GM23248 (cell line): ENCODE measurements at regions not wholly inside any gene's neighbourhood (a gene's known extent, or its start where the extent isn't known, plus 50 kb on each side); places are given as distances from the start of the nearest gene placed in this dataset.

Source experiments
- EZH2 ChIP-seq: fragments of 200-600 bp; sonication (generic); IDR thresholded peaks from 2 replicates; pipeline ENCODE4 v1.6.1; 2018; ENCODE audit warnings: antibody characterized with exemption, mild to moderate bottlenecking; ENCODE audit not compliant: insufficient read depth, poor library complexity, severe bottlenecking
- EZH2phosphoT487 ChIP-seq: fragments of 200-600 bp; sonication (generic); IDR thresholded peaks from 2 replicates; pipeline ENCODE4 v1.6.1; 2018; ENCODE audit warnings: antibody characterized with exemption, moderate library complexity, mild to moderate bottlenecking, low read depth; ENCODE audit not compliant: insufficient read depth

DNA sequence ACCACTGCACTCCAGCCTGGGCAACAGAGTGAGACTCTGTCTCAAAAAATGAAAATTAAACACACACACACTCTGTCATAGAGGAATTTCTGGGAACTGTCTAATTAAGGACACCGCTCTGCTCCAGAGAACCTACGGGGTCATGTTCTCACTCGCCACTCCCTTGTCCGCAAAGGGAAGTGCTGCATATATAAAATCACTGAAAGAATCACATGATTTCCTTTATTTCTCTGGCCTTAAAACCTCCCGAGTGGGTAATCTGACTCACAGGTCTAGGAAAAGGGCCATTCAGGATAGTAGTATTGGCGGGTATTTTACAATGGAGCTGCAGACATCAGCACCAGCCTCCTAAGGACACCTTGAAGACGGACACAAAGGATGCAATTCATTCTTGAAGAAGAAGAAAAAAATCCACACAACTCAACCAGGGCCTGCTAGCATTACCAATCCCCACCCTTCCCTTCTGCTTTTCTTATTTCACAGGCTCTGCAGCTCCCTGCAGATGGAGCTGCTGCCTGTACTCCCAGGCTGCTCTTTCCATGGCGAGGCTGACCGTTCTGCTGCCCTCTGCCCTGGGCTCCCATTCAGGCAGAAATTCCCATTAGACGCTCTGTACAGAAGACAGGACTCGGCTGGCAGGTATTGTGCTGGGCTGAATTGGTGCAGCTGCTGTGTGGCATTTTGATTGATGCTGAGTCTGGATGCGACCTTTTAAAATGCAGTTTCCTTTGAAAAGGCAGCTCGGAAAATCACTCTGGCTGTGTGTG, 53.3 kb upstream of the FAM89A start:
- TF ChIP-seq EZH2: no peak
- TF ChIP-seq EZH2phosphoT487: no peak
